Sciatic nerve (tissue), 2 donors: ENCODE measurements at regions not wholly inside any gene's neighbourhood (a gene's known extent, or its start where the extent isn't known, plus 50 kb on each side); places are given as distances from the start of the nearest gene placed in this dataset.

ENCODE experiments used
- ATAC-seq: fragments of 200-7000 bp; cut with Tn5 transposase; one replicate; pipeline ENCODE4 v1.9.1; 2020; ENCODE audit warnings: mild to moderate bottlenecking, moderate library complexity
- DNase-seq: peaks from one replicate; pipeline ENCODE4 v3.0.0-alpha.2; 2020; ENCODE audit warnings: low spot score
- intact Hi-C: fragments of 100-400 bp; cut with DNase I; formaldehyde crosslinking; loops from one replicate; pipeline ENCODE4 v1.14.2; 2022
- donor health status: DM: no; HTN: no; CAD: no.
- donor health status: DM: no; HTN: no; CAD: no.

DNA sequence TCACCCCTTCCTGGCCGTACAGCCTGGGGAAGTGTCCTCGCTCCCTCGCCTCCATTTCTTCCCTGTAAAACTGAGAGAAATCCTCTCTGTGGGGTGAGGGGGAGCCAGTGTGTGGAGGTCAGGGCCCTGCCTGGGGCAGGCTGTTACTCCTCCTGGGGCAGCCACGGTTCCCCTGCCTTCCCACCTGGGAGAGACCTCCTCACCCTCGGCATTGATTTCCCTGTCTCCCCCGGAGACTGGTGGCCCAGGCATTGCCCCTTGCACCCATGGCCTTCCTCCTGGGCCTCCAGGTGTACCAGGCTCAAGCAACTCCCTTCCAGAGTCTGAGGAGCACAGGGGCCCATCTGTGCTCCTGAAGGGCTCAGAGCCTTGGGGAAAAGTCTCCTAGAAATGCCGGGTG is 75.6 kb upstream of the RNU6ATAC start:
- DNase-seq: no peak
- intact Hi-C loops: loop anchor here (5.0 kb wide), 1 partner anchor 442 kb away; no protein-coding TSS in a partner anchor
- ATAC-seq: no peak

DNA sequence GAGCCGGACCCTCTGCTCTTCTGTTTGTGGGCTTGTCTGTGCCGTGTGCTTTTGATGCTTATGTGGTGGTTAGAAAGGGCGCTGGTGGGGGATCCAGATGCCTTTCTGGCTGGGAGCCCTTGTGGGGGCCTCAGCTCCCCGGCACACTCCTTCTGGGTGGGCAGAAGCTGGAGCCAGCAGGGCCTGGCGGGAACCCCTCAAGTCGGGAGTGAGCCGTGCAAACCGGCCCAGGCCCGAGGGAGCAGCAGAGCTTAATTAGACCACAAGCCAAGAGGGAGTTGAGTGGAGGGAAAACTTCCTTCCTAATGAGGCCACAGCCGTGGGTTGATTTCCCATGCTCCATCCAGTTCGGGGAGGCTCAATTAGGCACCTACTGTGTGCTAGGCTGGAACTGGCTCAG is 76.0 kb upstream of the RNU6ATAC start:
- intact Hi-C loops: no loop called here
- DNase-seq: no peak
- no peak for ATAC-seq

DNA sequence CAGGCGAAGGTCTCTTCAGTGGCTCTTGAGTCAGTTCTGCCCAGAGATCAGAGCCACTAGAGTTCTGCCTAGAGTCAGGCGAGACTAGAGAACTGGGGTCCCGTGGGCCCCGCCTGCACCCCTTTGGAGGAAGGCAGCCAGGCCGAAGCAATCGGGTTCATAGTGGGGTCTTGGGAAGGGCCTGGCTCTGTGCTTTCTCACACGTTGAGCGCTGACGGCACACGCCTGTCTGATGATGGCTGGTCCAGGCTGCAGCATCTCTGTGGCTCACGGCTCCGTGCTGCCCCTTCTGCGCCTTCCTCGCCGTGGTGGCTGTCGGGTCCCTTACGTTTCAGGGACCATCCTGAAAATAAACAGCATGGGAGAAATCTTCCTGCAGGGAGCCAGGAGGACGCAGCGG is 78.3 kb upstream of the RNU6ATAC start:
- ATAC-seq (no peak), DNase-seq (no peak)
- intact Hi-C loops: no loop called here

DNA sequence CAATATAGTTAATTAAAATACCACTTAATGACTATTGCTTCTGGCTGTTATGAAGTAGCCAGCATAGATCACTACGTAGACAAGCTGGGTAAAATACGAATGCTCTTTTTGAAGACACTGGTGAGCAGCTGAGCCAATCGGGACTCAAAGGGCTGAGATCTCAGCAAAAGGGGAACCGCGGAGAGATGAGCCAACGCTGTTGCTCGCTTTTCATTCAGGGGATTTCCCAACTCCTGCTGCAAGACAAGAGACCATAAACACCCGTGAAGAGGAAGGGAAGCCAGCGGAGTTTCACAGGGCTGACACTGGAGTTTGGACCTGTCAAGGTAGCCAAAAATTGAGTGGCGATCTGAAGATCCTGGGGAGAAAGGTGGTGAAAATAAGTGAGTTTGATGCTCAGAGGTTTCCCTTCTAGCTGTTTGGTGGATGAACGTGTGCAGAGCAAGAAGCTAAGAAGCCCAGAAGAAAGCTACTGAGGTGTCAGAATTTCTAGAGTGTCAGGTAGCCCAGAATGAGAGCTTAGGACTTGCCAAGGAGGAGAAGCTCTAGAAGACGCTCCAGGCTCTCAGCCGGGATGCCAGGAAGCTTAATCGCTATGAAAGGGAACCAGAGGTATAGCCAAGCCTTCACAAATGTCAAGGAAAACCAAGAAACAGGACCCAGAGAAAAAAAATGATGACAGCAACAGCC is 79.6 kb upstream of the RNU6ATAC start:
- no peak for DNase-seq
- ATAC-seq: peak; percentile 82
- intact Hi-C loops: no loop called here

DNA sequence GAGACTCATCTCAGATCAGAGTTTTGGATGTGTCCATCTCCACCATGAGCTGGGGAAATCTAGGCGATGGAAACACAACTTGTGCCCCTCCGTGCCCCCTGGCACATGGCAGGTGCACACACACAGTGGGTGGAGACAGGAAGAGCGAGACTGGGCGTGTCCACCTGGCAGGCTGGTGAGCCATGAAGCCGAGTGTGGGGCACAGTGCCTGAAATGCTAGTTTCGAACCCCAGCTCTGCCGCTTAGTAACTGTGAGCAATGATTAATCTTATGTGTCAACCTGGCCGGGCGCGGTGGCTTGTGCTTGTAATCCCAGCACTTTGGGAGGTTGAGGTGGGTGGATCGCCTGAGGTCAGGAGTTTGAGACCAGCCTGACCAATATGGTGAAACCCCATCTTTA is 80.8 kb upstream of the RNU6ATAC start:
- ATAC-seq: no peak
- no peak for DNase-seq
- intact Hi-C loops: no loop called here

DNA sequence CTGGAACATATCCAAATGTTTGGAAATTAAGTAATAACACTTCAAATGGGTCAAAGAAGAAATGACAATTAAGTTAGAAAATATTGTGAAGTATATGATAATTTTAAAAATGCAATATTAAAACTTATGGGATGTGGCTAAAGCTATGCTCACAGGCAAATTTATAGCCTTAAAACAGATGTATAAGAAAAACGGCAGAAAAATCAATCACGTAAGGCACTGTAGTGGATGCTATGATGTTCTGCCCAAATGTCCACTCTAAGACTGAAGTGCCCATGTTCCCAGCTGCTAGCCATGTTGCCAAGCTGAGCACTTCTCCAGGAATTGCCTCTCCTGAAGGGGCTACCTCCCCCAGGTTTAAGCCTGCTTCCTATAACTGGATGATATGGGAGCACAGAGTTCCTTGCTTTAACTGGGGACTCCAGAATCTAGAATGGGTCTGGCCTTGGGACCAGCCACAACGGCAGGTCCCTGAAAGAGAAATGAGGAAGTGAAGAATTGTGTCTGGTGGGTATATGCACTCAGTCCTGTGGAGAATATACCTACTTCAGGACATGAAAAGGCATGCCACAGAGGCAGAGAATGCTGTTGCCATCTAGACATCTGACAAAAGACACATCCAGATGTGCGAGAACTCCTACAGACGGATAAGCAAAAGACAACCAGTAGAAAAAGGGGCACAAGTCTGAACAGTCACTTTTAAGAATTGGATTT is 78.2 kb upstream of the RXRA start:
- DNase-seq: no peak
- intact Hi-C loops: no loop called here
- ATAC-seq: no peak

DNA sequence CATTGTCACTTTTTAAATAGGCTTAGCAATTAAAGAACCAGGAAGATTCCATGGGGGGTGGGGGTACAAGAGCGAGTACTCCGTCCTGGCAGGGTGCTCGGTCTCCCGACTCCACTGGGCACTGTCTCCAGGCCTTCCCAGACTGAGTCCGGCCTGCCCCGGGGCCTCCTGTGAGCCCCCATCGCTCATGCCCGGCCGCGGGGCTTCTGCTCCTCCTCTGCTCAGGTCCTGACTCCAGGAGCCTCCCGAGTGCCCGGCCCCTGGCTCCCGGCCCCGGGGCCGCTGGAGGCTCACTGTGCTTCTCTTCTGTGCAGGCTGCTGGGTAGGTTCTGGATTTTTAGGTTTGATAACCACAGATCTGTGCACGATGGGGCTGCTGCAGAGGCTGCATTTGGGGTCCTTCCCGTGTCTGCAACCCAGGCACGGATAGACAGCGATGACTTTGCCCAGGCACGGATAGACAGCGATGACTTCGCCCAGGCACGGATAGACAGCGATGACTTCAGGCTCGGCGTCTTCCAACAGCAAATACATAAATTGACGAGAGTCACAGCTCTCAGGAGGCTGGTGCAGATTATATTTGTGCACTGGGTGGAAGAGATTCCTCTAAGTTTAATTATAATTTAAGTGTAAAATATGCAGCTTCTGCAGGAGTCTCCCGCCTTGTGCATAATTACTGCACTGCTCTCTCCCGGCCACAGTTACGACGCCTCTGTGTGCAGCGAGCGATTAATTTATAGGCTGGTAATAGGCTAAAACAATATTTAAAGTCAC is 74.8 kb upstream of the RXRA start:
- intact Hi-C loops: no loop called here
- ATAC-seq: no peak
- DNase-seq: no peak

DNA sequence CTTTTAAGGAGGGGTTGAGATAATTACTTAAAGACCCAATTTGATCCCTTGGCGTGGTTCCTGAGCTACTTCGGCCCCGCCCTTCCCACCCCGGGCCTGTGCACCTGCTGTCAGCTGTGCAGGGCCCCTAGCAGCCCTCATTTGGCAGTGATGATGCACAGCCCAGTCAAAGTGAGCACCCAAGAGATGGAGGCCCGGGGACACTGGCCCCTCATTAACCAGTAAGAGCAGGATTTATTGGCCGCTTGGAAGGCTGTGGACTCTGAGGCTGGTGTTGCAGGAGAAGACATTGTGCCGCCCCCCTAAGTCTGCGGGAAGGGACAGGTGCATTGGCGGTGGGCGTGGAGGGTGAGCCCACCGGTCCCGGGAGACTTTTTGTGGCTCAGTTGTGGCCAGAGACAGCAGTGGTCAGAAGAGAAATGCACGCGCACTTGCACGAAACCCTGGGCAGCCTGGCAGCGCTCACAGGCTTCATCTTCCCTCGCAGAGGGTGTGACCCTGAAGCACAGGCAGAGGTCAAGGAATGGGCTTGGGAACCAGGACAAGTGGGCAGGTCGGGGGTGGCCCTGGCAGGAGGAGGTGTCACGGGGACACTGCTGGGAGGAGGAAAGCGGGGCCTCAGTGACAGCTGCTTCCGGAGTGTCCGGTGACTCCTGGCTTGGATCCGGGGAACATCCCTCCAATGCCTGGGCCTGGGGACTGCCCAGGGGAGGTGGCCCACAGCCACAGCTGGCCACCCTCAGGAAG is 74.0 kb upstream of the RXRA start:
- intact Hi-C loops: no loop called here
- ATAC-seq (peak; percentile 8), DNase-seq (no peak)

DNA sequence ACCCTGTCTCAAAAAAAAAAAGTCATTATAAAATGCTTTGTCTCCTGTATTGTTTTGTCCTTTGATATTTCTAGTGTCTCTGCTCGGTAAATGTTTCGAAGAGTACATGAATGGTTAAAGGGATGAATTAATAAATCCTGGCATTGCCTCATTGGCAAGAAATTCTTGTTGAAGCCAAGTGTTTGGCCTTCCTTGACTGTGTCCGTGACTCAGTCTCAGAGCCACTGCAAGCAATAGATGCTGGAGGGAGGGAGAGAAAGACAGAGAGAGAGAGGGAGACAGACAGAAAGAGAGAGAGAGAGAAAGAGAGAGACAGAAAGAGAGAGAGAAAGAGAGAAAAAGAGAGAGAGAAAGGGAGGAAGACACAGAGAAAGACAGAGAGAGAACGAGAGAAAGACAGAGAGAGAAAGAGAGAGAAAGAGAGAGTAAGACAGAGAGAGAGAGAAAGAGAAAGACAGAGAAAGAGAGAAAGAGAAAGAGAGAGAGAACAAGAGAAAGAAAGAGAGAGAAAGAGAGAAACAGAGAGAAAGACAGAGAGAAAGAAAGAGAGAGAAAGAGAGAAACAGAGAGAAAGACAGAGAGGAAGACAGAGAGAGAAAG is 72.5 kb upstream of the RXRA start:
- intact Hi-C loops: no loop called here
- ATAC-seq: no peak
- no peak for DNase-seq

DNA sequence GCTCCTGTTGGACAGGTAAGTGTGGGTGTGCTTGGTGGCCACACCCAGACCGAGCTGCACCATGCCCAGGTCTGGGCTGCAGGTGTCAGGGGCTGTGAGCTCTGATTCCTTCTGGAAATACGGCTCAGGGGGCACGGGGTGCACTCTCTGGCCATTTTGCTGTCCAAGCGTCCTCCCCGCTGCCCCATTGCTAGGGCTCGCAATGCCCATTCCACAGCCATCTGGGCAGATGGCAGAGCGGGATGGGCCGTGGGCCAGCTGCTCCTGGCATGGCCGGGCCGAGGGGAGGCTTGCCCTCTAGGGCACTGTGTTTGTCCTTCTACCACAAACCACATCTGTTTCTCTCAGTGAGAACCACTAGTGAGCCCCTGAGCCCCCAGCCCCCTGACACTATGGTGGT is 67.9 kb upstream of the RXRA start:
- no peak for DNase-seq
- no peak for ATAC-seq
- intact Hi-C loops: no loop called here

DNA sequence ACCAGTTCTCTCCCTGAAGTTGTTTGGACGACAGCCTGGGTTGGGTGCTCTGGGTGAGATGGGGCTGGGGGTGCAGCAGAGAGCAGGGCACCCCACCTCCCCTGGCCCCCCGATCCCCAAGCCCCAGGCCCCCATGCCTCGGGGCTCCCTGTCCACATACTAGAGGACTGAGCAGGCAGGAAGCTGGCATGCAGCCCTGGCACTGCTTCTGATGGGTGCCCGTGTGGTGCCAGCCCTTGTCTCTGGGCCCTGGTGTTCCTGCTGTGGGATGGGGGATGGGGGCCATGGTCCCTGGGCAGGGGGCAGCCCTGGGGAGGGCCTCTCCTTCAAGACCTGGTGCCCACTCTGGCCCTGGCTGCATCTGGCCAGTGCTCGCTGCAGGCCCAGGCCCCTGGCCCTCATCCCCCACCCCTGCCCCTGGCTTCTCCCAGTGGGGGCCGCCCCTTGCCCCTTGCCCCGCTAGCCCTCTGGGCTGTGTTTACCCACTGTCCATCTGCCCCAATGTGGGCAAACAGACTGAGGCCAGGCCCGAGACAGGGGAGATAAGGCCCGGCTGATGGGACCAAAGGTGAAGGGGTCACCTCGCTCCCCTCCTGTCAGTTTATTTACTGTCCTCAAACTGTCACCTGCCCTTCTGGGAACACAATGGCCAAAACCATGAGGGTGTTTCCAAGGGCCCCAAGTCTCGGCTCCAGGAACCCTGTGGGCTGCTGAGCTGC is 67.3 kb upstream of the RXRA start:
- DNase-seq (no peak), ATAC-seq (no peak)
- intact Hi-C loops: no loop called here

DNA sequence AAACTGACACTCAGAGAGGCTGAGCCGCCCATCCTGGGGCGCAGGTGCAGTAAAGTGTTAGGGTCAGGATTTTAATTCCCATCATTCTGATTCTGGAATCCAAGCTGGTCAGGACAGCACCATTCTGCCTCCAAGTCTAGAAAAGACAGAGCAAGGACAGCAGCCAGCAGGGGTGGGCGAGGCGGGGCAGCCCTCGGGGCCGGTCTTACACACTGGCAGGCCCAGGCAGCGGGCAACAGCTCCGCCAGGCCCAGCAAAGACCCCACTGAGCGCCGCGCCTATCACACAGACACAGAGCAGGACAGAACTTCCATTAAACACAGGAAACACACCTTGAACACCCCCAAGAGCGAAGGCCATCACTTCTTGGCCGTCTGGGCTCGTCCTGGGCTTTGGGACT is 66.5 kb upstream of the RXRA start:
- ATAC-seq: no peak
- DNase-seq: no peak
- intact Hi-C loops: no loop called here

DNA sequence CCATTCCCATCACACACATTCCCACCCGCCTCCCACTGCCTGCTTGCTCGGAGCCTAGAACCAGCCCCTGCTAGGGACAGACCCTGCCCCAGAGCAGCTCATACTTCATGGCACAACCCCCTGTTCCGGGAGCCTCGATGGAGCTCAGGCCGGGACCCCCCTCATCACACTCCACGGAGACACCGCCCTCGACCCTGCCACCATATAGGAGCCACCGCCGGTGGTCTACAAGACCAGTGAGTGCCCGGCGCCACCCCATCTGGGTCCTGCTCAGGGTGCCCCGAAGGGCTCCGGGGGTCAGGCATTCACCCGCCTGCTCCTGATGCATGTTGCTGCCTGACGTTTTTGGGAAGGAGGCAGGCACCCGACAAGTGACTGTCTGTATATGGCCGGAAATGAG is 65.5 kb upstream of the RXRA start:
- no peak for DNase-seq
- intact Hi-C loops: no loop called here
- ATAC-seq: no peak

DNA sequence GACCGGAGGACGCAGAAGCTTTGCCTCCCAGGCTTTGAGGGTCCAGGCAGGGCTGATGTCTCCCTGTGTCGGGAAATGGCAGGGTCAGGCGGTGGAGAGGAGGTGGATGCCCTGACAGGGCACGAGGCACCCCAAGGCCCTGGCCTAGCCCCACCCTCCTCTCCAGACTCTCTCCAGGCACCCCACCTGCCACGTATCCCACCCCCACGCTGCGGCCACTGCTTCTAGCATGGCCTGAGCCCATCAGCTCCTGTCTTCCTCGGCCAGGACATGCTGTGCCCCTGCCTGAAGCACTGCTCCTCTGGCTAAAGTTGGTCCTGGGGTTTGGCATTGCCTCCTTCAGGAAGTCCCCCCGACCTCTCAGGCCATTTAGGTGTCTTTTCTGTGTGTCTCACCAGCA is 64.2 kb upstream of the RXRA start:
- intact Hi-C loops: no loop called here
- no peak for ATAC-seq

DNA sequence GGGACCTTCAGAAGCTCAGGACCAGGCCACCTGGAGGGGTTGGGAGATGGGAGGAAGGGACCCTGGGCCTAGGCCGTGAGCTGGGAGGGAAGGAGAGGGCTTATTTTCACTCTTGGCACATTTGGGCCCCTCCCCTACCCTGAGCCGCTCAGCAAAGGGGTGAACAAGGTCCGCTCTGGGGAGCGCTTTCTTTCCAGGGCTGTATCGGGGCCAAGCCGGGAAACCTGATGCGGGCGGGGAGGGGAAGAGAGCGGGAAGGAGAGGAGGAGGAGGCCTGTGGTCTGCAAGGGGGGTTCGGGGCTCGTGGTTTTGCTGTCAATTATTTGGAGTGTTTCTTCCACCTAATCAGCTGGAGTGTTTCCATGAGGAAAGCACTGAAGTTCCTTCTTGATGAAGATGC is 62.7 kb upstream of the RXRA start:
- ATAC-seq (peak; percentile 40), DNase-seq (no peak)
- intact Hi-C loops: no loop called here

More for the DNA sequence above, 64.2 kb upstream of the RXRA start:
- no peak for DNase-seq

DNA sequence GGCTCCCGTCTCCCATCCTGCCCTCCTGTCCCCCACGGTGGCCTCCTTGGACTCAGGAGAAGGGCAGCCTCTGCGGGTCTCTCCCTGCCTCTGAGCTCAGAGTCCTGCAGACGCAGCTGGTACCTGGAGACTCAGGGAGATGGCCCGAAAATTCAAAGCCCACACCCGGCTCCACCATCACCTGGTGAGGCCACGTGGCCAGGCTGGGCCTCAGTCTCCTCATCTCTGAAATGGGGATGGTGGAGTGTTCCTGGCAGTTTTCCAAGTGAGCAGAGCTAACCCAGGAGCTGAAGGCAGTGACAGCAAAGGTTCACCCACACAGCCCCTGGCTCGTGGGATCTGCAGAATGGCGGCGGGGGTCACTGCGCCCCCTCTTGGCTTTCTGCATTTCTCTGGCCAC is 62.1 kb upstream of the RXRA start:
- DNase-seq (no peak), ATAC-seq (no peak)
- intact Hi-C loops: no loop called here

DNA sequence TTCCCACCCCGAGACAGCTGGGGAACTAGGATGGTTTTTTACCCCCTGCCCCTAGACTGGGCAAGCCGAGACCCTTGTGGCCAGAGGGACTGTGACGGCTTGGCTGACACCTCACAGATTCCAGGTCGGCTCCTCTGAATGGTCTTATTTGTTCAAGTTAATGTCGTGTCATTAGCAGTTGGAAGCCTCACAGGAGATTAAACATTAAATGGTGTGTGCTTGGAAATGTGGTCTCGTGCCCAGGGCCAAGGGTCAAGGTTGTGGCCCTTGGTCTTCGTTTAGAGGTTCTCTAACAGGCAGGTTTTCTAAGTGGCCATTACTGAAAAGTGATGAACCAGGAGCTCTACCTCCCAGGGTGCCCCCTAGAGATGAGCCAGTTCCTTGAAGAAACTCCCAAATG is 61.2 kb upstream of the RXRA start:
- no peak for DNase-seq
- intact Hi-C loops: no loop called here
- no peak for ATAC-seq

DNA sequence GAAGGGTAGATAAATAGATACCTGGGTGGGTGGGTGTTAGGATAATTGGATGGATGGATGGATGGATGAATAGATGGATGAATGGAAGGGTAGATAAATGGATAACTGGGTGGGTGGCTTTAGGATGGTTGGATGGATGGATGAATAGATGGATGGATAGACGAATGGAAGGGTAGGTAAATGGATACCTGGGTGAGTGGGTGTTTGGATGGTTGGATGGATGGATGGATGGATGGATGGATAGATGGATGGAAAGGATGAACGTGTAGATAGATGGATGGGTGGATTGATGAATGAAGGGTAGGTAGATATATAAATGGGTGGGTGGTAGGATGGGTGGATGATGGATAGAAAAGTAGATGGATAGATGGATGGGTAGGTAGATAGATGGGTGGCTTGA is 59.8 kb upstream of the RXRA start:
- intact Hi-C loops: no loop called here
- no peak for DNase-seq
- no peak for ATAC-seq
